H1 (cell line): ENCODE measurements at regions not wholly inside any gene's neighbourhood (a gene's known extent, or its start where the extent isn't known, plus 50 kb on each side); places are given as distances from the start of the nearest gene placed in this dataset.

Experiments
- CTCF ChIA-PET: fragments of 300-600 bp; sonication (Branson Sonifier 250); formaldehyde crosslinking; loops from one replicate; lab custom pipeline; 2021; ENCODE audit not compliant: partially characterized antibody; lab: Charles Lee
- POLR2A ChIA-PET: fragments of 300-600 bp; sonication (Branson Sonifier 250); formaldehyde crosslinking; loops from one replicate; lab custom pipeline; 2021; ENCODE audit warnings: inconsistent platforms; ENCODE audit not compliant: partially characterized antibody; lab: Charles Lee
- DNase-seq, 2 experiments: peaks; one replicate each; pipeline versions ENCODE4 v3.0.0 to v3.0.0-alpha.2; 2010 to 2022; ENCODE audit warnings: low spot score in 2 of 2, low read depth in 1 of 2, mixed read lengths in 1 of 2
- FAIRE-seq: peaks from 2 replicates; lab custom pipeline; 2011; peaks lifted over from hg19 to GRCh38; lab: Jason Lieb, UNC
- H2AFZ ChIP-seq: 2 replicates; pipeline ENCODE4 v1.8.1; 2012; ENCODE audit warnings: low read length, inconsistent platforms
- H2AK5ac ChIP-seq: 2 replicates; pipeline ENCODE4 v1.6.1; 2013; ENCODE audit warnings: low read depth, low read length
- H2BK120ac ChIP-seq: replicated peaks from 2 replicates; pipeline ENCODE3; 2013; ENCODE audit warnings: low read depth, low read length, inconsistent platforms
- H2BK12ac ChIP-seq: 2 replicates; pipeline ENCODE4 v1.6.1; 2013; ENCODE audit warnings: low read depth, low read length
- H2BK15ac ChIP-seq: 2 replicates; pipeline ENCODE4 v1.6.1; 2013; ENCODE audit warnings: low read length
- H2BK20ac ChIP-seq: 2 replicates; pipeline ENCODE4 v1.6.1; 2013; ENCODE audit warnings: low read length
- H2BK5ac ChIP-seq: 2 replicates; pipeline ENCODE4 v1.6.1; 2013; ENCODE audit warnings: low read depth, low read length
- H3K14ac ChIP-seq: 2 replicates; pipeline ENCODE4 v1.6.1; 2013; ENCODE audit warnings: inconsistent platforms; ENCODE audit not compliant: insufficient read length
- H3K18ac ChIP-seq: 2 replicates; pipeline ENCODE4 v1.6.1; 2013; ENCODE audit warnings: low read length; ENCODE audit errors: extremely low read depth
- H3K23ac ChIP-seq: 2 replicates; pipeline ENCODE4 v1.6.1; 2013; ENCODE audit warnings: inconsistent platforms; ENCODE audit not compliant: insufficient read length
- H3K23me2 ChIP-seq: 2 replicates; pipeline ENCODE4 v1.6.1; 2013; ENCODE audit warnings: low read depth, low read length
- H3K27ac ChIP-seq: 2 replicates; pipeline ENCODE4 v1.6.1; 2011; ENCODE audit warnings: low read depth, low read length, inconsistent platforms
- H3K27me3 ChIP-seq, 4 experiments: replicated peaks in 1 of 4; 1 replicate in 1 of 4; 2 replicates in 3 of 4; pipeline versions ENCODE4 v1.6.1 to v1.8.1; 2011 to 2013; ENCODE audit warnings: low read length in 3 of 4, mild to moderate bottlenecking in 3 of 4, inconsistent platforms in 2 of 4, mixed read lengths in 2 of 4, moderate library complexity in 1 of 4; ENCODE audit not compliant: control insufficient read depth in 3 of 4, insufficient read depth in 3 of 4; ENCODE audit errors: extremely low read depth in 1 of 4
- H3K36me3 ChIP-seq, 4 experiments: 2 replicates each; pipeline versions ENCODE4 v1.6.1 to v1.8.1; 2011 to 2013; ENCODE audit warnings: mild to moderate bottlenecking in 4 of 4, low read length in 3 of 4, moderate library complexity in 2 of 4, control low read depth in 1 of 4, inconsistent platforms in 1 of 4; ENCODE audit not compliant: insufficient read depth in 4 of 4, control insufficient read depth in 2 of 4
- H3K4ac ChIP-seq: replicated peaks from 2 replicates; pipeline ENCODE3; 2013; ENCODE audit warnings: low read length, low read depth, mixed read lengths, inconsistent platforms; ENCODE audit not compliant: insufficient read length
- H3K4me1 ChIP-seq, 4 experiments: replicated peaks in 1 of 4; 1 replicate in 1 of 4; 2 replicates in 3 of 4; pipeline versions ENCODE4 v1.6.1 to v1.8.1; 2011 to 2013; ENCODE audit warnings: low read length in 3 of 4, inconsistent platforms in 2 of 4, mixed read lengths in 1 of 4; ENCODE audit not compliant: insufficient read depth in 4 of 4, control insufficient read depth in 3 of 4
- H3K4me2 ChIP-seq, 2 experiments: 2 replicates each; pipeline versions ENCODE4 v1.6.1 to v1.8.1; 2011 to 2013; ENCODE audit warnings: low read depth in 2 of 2, low read length in 2 of 2, control low read depth in 1 of 2, inconsistent platforms in 1 of 2, mild to moderate bottlenecking in 1 of 2; ENCODE audit not compliant: insufficient read depth in 1 of 2
- H3K4me3 ChIP-seq, 4 experiments: fragments of 200-600, 300-600 bp in 1 of 4; sonication (generic), shearing (Covaris generic), sonication (Bioruptor Twin) in 1 of 4; 2 replicates each; pipeline versions ENCODE4 v1.5.1 to v1.8.1; 2011 to 2016; ENCODE audit warnings: low read length in 4 of 4, low read depth in 3 of 4, control low read depth in 2 of 4, inconsistent platforms in 2 of 4, mild to moderate bottlenecking in 2 of 4, mixed read lengths in 1 of 4, moderate library complexity in 1 of 4; ENCODE audit not compliant: insufficient read depth in 2 of 4; ENCODE audit errors: extremely low read depth in 1 of 4
- H3K56ac ChIP-seq: replicated peaks from 2 replicates; pipeline ENCODE3; 2013; ENCODE audit warnings: low read depth, mild to moderate bottlenecking, mixed read lengths, low read length, inconsistent platforms; ENCODE audit not compliant: insufficient read length
- H3K79me1 ChIP-seq: 2 replicates; pipeline ENCODE4 v1.6.1; 2013; ENCODE audit warnings: low read depth, low read length, control low read depth
- H3K79me2 ChIP-seq, 2 experiments: 2 replicates each; pipeline versions ENCODE4 v1.6.1 to v1.8.1; 2012 to 2013; ENCODE audit warnings: low read length in 2 of 2, mild to moderate bottlenecking in 2 of 2, inconsistent platforms in 1 of 2; ENCODE audit not compliant: insufficient read depth in 2 of 2, control insufficient read depth in 1 of 2
- H3K9ac ChIP-seq, 4 experiments: replicated peaks in 1 of 4; 1 replicate in 1 of 4; 2 replicates in 3 of 4; pipeline versions ENCODE4 v1.6.1 to v1.8.1; 2011 to 2013; ENCODE audit warnings: low read depth in 3 of 4, low read length in 3 of 4, control low read depth in 2 of 4, mild to moderate bottlenecking in 2 of 4, moderate library complexity in 2 of 4, inconsistent platforms in 1 of 4; ENCODE audit errors: extremely low read depth in 1 of 4
- H3K9me3 ChIP-seq, 2 experiments: 2 replicates each; pipeline versions ENCODE4 v1.6.1 to v1.8.1; 2012 to 2013; ENCODE audit warnings: mild to moderate bottlenecking in 2 of 2, moderate library complexity in 2 of 2, control low read depth in 1 of 2, inconsistent platforms in 1 of 2, low read depth in 1 of 2, low read length in 1 of 2, mixed read lengths in 1 of 2; ENCODE audit not compliant: insufficient read depth in 2 of 2
- H4K20me1 ChIP-seq, 2 experiments: replicated peaks in 1 of 2; 2 replicates each; pipeline versions ENCODE3 to v1.8.1; 2011 to 2013; ENCODE audit warnings: inconsistent platforms in 2 of 2, low read length in 2 of 2, mild to moderate bottlenecking in 1 of 2; ENCODE audit not compliant: insufficient read depth in 2 of 2, control insufficient read depth in 1 of 2
- H4K5ac ChIP-seq: 2 replicates; pipeline ENCODE4 v1.6.1; 2013; ENCODE audit warnings: low read length, low read depth, mixed read lengths, inconsistent platforms; ENCODE audit not compliant: insufficient read length
- H4K8ac ChIP-seq: 2 replicates; pipeline ENCODE4 v1.8.0; 2013; ENCODE audit warnings: mild to moderate bottlenecking, moderate library complexity, low read length, inconsistent platforms; ENCODE audit not compliant: insufficient read depth; ENCODE audit errors: extremely low read depth
- H4K91ac ChIP-seq: replicated peaks from 2 replicates; pipeline ENCODE3; 2013; ENCODE audit warnings: low read length, mixed read lengths, inconsistent platforms; ENCODE audit not compliant: insufficient read length
- BACH1 ChIP-seq: IDR thresholded peaks from 2 replicates; pipeline ENCODE4 v1.6.1; 2012; ENCODE audit warnings: low read length, improper control_type of control experiment
- CEBPB ChIP-seq: IDR thresholded peaks from 2 replicates; pipeline ENCODE4 v1.6.1; 2012; ENCODE audit warnings: low read depth, low read length
- CHD2 ChIP-seq: IDR thresholded peaks from 2 replicates; pipeline ENCODE4 v1.6.1; 2012; ENCODE audit warnings: low read length, improper control_type of control experiment
- GTF2F1 ChIP-seq: IDR thresholded peaks from 2 replicates; pipeline ENCODE4 v1.6.1; 2012; ENCODE audit warnings: low read depth, low read length, improper control_type of control experiment, borderline replicate concordance
- POLR2AphosphoS5 ChIP-seq: IDR thresholded peaks from 2 replicates; pipeline ENCODE4 v1.6.1; 2011; ENCODE audit warnings: low read depth, low read length
- RNF2 ChIP-seq: fragments of 200-900, 300-1000 bp; sonication (generic); IDR thresholded peaks from 2 replicates; pipeline ENCODE4 v1.7.1; 2016; ENCODE audit warnings: borderline replicate concordance, low read depth, mild to moderate bottlenecking, antibody characterized with exemption, low read length; ENCODE audit not compliant: poor library complexity, severe bottlenecking; ENCODE audit errors: missing control alignments
- SIN3A ChIP-seq, 2 experiments: IDR thresholded peaks in 1 of 2; conservative IDR thresholded peaks in 1 of 2; 2 replicates each; pipeline ENCODE4 v1.6.1; 2011 to 2012; ENCODE audit warnings: low read length in 2 of 2, improper control_type of control experiment in 1 of 2, low read depth in 1 of 2, mild to moderate bottlenecking in 1 of 2
- SRF ChIP-seq: IDR thresholded peaks from 2 replicates; pipeline ENCODE4 v1.6.1; 2011; ENCODE audit warnings: mild to moderate bottlenecking, low read depth, low read length, moderate library complexity
- TBP ChIP-seq: IDR thresholded peaks from 2 replicates; pipeline ENCODE4 v1.6.1; 2011; ENCODE audit warnings: low read depth, low read length, improper control_type of control experiment
- WGBS, 2 experiments: shearing (Covaris generic) in 1 of 2; methylation state at CpG; one replicate each; pipeline versions ENCODE4 v1.1.6 to v1.1.7; 2013 to 2015; ENCODE audit warnings: low lambda C conversion rate in 2 of 2, mixed read lengths in 2 of 2, inconsistent platforms in 1 of 2, low coverage in 1 of 2, missing lambda C conversion rate in 1 of 2; ENCODE audit not compliant: insufficient replicate concordance in 2 of 2, insufficient coverage in 1 of 2, insufficient read length in 1 of 2; ENCODE audit errors: extremely low coverage in 1 of 2, missing lambda C conversion rate in 1 of 2; 5-methylcytosine and 5-hydroxymethylcytosine counted together
- TF ChIP-seq, protein P1 (sequence below): IDR thresholded peaks from 2 replicates; pipeline ENCODE4 v1.6.1; 2012; ENCODE audit warnings: inconsistent platforms
- TF ChIP-seq, protein P2 (sequence below): IDR thresholded peaks from 2 replicates; pipeline ENCODE4 v1.6.1; 2011; ENCODE audit warnings: low read length, improper control_type of control experiment

DNA sequence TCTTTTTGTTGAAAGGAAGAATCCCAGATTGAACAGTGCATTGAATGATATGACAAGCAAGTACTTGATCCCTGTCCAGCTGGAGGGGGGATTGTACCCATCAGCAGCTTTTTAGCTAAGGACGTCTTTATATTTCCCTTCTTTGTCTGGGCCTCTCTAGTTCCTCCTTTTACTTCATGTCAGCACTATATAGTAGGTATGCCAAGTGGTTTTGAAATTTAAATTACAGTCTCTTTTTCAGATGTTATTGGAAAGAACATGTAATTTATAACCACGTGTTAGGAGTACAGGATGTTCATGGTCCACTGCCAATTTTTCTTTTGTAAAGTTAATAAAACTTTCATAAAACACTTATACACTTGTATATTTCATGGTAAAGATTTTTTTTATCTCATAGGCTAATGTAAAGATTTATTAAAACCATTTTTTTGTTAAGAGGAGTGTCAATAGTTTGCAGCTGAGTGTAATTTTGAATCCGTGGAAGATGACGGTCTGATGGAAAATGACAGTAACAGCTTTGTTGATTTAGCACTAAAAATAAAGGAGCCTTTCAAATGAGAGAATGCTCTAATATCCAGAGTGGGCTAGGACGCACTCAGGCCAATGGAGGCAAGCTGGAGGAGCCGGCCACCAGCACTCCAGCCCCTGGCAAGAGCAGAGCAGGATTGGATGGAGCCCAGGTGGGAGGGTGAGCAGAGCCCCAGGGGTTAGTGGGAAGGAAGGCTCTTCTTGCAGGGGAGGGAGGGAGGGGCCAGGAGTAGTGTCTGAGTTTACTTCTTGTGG lies 488.3 kb downstream of the INSC start:
- no peak overlapping the region for H3K18ac ChIP-seq
- no peak overlapping the region for H3K4me3 ChIP-seq
- no peak overlapping the region for H4K91ac ChIP-seq
- WGBS, 2 experiments = 90% methylated on average over 6 of the region's 6 CpGs; no CpG with 5 or more reads in 1 of the 2 experiments
- no peak overlapping the region for H2AK5ac ChIP-seq
- ChIA-PET CTCF (interaction anchor here (1.1 to 1.7 kb wide), 4 partner anchors 9 to 275 kb away, joined by 3 to 5 read pairs (median 3); no protein-coding TSS in a partner anchor), POLR2A (interaction anchor here (2.1 kb wide), 1 partner anchor 9 kb away, joined by 4 read pairs; no protein-coding TSS in a partner anchor)
- H2BK20ac ChIP-seq = no peak overlapping the region
- H2AFZ ChIP-seq = no peak overlapping the region
- peaks cover 2 to 11% (median 5%) of the 10 kb centered on the region in 4 experiments; a peak in 5 of 7 replicates for H3K4me1 ChIP-seq
- H3K23me2 ChIP-seq = no peaks in the 10 kb centered on the region
- H3K79me1 ChIP-seq = no peaks in the 10 kb centered on the region; the same call in 1 of the 2 replicates
- H3K27ac ChIP-seq = no peak overlapping the region
- no peaks in the 10 kb centered on the region for H3K27me3 ChIP-seq
- H3K4ac ChIP-seq = no peak overlapping the region
- H3K56ac ChIP-seq = no peak overlapping the region
- DNase-seq (no peak), FAIRE-seq (no peak)
- H2BK120ac ChIP-seq = no peak overlapping the region
- H3K14ac ChIP-seq = no peak overlapping the region
- H2BK5ac ChIP-seq = no peak overlapping the region
- no peak overlapping the region for H2BK15ac ChIP-seq
- no peak overlapping the region for H3K4me2 ChIP-seq
- no peak overlapping the region for H4K8ac ChIP-seq
- no peaks in the 10 kb centered on the region for H4K20me1 ChIP-seq
- H4K5ac ChIP-seq = no peak overlapping the region
- no peak overlapping the region for H3K23ac ChIP-seq
- H3K79me2 ChIP-seq = no peaks in the 10 kb centered on the region
- H2BK12ac ChIP-seq = no peak overlapping the region
- TF ChIP-seq, protein P1, sequence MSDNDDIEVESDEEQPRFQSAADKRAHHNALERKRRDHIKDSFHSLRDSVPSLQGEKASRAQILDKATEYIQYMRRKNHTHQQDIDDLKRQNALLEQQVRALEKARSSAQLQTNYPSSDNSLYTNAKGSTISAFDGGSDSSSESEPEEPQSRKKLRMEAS = no peak
- TF ChIP-seq CHD2 (no peak), TBP (no peak), SIN3A (conservative IDR thresholded peaks at IDR 0.05 in 1 of 2, IDR thresholded peaks at IDR 0.05 in 1 of 2; ENCODE audit: low read depth in 1 of 2, low read length in 2 of 2) (no peak), GTF2F1 (no peak), CEBPB (no peak), SRF (no peak), POLR2AphosphoS5 (no peak), RNF2 (no peak), BACH1 (no peak)
- TF ChIP-seq, protein P2, sequence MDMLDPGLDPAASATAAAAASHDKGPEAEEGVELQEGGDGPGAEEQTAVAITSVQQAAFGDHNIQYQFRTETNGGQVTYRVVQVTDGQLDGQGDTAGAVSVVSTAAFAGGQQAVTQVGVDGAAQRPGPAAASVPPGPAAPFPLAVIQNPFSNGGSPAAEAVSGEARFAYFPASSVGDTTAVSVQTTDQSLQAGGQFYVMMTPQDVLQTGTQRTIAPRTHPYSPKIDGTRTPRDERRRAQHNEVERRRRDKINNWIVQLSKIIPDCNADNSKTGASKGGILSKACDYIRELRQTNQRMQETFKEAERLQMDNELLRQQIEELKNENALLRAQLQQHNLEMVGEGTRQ = no peak
- no peaks in the 10 kb centered on the region for H3K36me3 ChIP-seq
- no peak overlapping the region for H3K9ac ChIP-seq
- no peaks in the 10 kb centered on the region for H3K9me3 ChIP-seq
